Muscle layer of duodenum (tissue), 2 donors: ENCODE measurements at regions not wholly inside any gene's neighbourhood (a gene's known extent, or its start where the extent isn't known, plus 50 kb on each side); places are given as distances from the start of the nearest gene placed in this dataset.

Experiments used
- H3K27ac ChIP-seq: one replicate; pipeline ENCODE4 v1.7.0; 2013; ENCODE audit warnings: mild to moderate bottlenecking, low read length
- H3K27me3 ChIP-seq: one replicate; pipeline ENCODE4 v1.7.0; 2013; ENCODE audit warnings: low read depth, mild to moderate bottlenecking, control low read depth, low read length
- H3K36me3 ChIP-seq, 2 donors: one replicate each; pipeline ENCODE4 v1.7.0; 2013; ENCODE audit warnings: low read length in 2 of 2, control low read depth in 1 of 2, mild to moderate bottlenecking in 1 of 2; ENCODE audit not compliant: insufficient read depth in 2 of 2, control insufficient read depth in 1 of 2
- H3K4me1 ChIP-seq, 2 donors: one replicate each; pipeline ENCODE4 v1.7.0; 2013; ENCODE audit warnings: low read length in 2 of 2, mild to moderate bottlenecking in 2 of 2, control low read depth in 1 of 2, moderate library complexity in 1 of 2; ENCODE audit not compliant: insufficient read depth in 2 of 2, control insufficient read depth in 1 of 2
- H3K4me3 ChIP-seq, 2 donors: one replicate each; pipeline ENCODE4 v1.7.0; 2013; ENCODE audit warnings: low read length in 2 of 2, low read depth in 1 of 2, mild to moderate bottlenecking in 1 of 2
- H3K9me3 ChIP-seq, 2 donors: one replicate each; pipeline ENCODE4 v1.7.0; 2013; ENCODE audit warnings: low read length in 2 of 2, control low read depth in 1 of 2, mild to moderate bottlenecking in 1 of 2; ENCODE audit not compliant: control insufficient read depth in 1 of 2
- donor health status: healthy.

DNA sequence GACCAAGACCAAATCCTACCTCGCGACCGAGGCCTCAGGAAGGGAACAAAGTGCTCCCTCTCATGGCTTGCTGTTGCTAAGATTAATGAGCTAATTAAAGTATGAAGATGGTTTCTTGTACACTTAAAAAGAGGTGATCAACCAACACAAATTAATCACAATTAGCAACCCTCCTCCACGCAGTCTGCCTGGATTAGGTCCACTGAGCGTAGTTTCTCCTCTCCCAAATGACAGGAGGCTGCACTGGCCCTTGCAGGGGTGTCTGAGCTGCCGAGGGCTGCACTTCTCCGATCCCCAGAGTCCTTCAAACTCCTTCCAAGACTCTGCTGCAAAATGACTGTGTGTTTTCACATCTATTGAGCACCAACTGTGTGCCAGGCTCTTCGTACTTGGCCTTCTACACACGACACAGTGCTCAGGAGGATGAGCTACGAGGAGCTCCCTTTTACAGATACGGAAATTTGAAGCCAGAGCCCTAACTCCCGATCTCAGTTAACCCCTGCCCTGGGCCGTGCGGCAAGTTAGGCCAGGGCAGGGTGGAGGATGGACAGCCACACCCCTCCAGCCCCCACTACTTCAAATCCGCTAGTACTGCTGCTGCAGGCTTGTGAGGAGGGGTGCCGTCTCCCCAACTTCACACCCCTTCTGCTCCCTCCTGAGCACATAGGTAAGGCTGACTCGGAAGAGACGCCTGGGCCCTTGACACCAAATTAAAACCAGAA, 101.0 kb upstream of the LINGO1 start:
- Histone ChIP-seq H3K27ac (no peak overlapping the region), H3K27me3 (no peaks in the 10 kb centered on the region), H3K4me3 (no peak overlapping the region), H3K4me1 (no peaks in the 10 kb centered on the region), H3K9me3 (no peaks in the 10 kb centered on the region), H3K36me3 (no peaks in the 10 kb centered on the region)

DNA sequence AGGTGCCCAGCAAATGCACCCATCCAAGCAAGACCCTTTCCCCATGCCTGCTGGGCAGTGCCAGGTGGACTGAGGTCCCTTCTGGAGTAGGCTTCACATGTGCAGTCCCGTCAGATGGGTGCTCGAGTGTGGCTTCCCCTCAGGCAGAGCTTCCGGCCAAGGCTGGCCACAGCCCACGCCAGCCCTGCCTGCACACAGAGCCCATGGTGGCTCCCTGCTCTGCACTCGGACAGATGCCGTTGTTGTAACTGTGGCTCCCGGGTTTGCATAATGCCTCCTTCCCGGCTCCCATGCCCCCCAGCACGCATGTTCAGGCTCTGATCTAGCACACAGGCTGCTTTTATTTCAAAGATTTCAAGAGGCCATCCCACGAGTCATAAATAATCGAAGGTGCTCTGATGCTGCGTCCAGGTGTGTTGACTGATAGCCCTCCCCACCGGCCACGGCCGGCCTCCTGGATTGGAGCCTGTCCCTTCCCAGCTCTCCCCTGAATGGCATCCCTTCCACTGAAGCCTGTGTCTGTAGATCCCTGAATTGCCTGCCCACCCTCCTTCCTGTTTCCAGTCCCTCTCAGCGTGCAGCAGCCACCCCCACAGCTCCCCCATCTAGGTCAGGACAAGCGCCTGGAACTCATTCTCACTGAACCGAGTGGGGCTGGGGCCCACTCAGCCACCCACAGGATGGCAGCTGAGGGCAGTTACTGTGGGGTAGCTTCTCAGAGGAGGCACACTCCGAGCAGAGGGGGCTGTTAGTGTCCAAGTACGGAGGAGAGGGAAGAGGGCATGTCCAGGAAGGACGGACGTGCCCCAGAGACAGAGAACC, 100.0 kb upstream of the LINGO1 start:
- no peaks in the 10 kb centered on the region for H3K9me3 ChIP-seq
- no peaks in the 10 kb centered on the region for H3K4me1 ChIP-seq
- no peaks in the 10 kb centered on the region for H3K36me3 ChIP-seq
- no peak overlapping the region for H3K27ac ChIP-seq
- H3K4me3 ChIP-seq: no peak overlapping the region
- no peaks in the 10 kb centered on the region for H3K27me3 ChIP-seq

DNA sequence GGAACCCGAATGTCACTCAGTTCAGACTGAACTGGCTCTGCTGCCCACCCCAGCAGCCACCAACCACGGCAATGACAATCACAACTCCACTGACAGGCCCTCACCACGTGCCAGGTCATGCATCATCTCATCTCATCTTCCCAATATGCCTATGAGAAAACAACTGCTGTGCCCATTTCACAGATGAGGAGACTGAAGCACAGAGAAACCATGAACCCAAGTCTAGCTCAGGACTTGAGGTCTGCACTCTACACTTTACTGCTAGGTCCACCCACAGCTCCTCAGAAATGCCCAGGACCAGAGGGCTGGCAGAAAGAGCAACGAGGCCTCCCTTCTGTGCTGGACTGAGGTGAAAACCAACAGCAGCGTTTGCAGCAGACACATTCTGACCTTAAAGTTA, 99.2 kb upstream of the LINGO1 start:
- Histone ChIP-seq H3K27me3 (no peaks in the 10 kb centered on the region), H3K4me3 (no peak overlapping the region), H3K36me3 (no peaks in the 10 kb centered on the region), H3K9me3 (no peaks in the 10 kb centered on the region), H3K27ac (no peak overlapping the region), H3K4me1 (no peaks in the 10 kb centered on the region)

DNA sequence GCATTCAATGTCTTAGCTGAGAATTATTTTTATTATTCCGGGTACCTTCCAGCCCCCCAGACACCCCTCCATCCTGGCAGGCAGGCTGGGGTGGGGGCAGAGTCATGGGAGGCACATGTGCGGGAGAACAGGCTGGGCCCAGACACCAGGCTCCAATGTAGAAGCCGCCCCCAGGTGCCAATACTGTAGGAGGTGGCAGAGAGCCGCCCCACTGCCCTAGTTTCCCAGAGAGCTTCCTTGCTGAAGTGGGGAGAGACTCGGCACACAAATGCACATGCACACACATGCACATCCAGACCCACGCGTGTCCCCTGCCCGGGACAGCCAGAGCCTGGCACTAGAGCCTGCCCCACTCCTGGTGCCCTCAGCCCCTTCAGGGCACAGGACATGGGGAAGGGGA, 98.4 kb upstream of the LINGO1 start:
- H3K27ac ChIP-seq: no peak overlapping the region
- no peaks in the 10 kb centered on the region for H3K36me3 ChIP-seq
- no peaks in the 10 kb centered on the region for H3K27me3 ChIP-seq
- no peaks in the 10 kb centered on the region for H3K4me1 ChIP-seq
- no peak overlapping the region for H3K4me3 ChIP-seq
- H3K9me3 ChIP-seq: no peaks in the 10 kb centered on the region

DNA sequence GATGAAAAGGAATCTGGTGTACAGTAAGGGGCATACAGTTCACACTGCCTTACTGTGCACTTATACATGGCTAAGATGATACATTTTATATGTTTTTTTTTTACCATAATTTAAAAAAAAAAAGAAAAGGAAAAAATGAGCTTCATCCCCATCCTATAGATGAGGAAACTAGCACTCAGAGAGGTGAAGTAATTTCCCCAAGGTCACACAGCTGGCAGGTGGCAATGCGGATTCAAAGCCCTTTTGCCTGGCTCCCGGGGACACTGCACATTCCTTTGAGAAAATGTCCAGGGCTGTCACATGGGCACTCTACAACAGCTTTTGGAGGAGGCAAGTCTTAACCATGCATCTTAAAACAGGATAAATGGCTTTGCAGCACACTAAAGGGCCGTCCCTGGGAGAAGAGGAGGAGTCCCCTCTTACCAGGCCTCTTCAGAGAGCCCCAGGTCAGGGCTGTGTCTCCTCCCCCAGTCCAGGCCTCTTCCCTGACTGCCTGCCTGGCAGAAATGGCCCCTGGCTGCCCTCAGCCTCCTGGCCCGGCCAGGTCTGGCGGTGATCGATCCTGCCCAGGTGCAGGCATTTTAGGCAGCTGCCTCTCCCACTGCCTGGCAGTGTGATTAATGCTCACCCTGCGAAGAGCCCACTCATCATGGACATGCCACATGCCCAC, 95.1 kb upstream of the LINGO1 start:
- no peak overlapping the region for H3K27ac ChIP-seq
- H3K9me3 ChIP-seq: no peaks in the 10 kb centered on the region
- H3K4me3 ChIP-seq: no peak overlapping the region
- H3K4me1 ChIP-seq: no peaks in the 10 kb centered on the region
- H3K36me3 ChIP-seq: no peaks in the 10 kb centered on the region
- H3K27me3 ChIP-seq: no peaks in the 10 kb centered on the region

DNA sequence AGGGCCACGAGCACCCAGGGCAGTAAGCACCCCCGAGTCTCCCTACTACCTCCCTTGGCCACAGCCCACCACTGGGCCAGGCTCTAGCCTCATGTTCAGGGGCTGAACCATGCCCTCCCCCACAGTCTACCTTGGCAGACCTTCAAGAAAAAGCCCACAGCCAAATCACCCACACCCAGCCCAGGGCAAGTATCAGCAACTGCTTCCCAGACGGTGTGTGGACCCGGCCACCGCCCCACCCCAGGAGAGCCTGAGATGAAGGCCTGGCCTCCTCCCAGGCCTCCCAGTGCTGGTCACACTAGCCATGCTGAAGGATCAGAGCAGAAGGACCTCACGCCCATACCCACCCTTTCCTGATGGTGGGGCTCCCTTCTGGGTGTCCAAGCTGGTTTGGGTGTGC, 92.0 kb upstream of the LINGO1 start:
- Histone ChIP-seq H3K27ac (no peak overlapping the region), H3K27me3 (no peaks in the 10 kb centered on the region), H3K36me3 (no peaks in the 10 kb centered on the region), H3K9me3 (no peaks in the 10 kb centered on the region), H3K4me1 (no peaks in the 10 kb centered on the region), H3K4me3 (no peak overlapping the region)

DNA sequence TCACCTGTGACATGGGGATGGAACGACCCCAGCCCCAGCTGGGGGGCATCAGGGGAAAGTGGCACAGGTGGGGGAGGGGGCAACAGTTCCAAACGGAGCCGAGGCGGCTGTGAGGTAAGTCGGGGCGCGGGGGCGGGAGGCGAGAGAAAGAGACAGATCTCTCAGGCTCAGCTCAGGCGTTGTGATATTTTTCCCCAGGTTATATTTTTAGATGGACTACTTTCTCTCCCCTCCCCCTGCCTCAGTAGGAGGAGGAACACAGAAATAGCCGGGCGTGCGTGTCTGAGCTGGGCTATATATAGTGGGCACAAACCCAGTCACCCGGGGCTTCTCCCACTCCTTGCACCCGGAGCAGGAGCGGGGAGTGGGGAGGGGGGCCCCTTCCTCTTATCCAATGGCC, 91.0 kb upstream of the LINGO1 start:
- no peaks in the 10 kb centered on the region for H3K36me3 ChIP-seq
- no peaks in the 10 kb centered on the region for H3K4me1 ChIP-seq
- H3K9me3 ChIP-seq: no peaks in the 10 kb centered on the region
- no peak overlapping the region for H3K4me3 ChIP-seq
- no peak overlapping the region for H3K27ac ChIP-seq
- no peaks in the 10 kb centered on the region for H3K27me3 ChIP-seq

DNA sequence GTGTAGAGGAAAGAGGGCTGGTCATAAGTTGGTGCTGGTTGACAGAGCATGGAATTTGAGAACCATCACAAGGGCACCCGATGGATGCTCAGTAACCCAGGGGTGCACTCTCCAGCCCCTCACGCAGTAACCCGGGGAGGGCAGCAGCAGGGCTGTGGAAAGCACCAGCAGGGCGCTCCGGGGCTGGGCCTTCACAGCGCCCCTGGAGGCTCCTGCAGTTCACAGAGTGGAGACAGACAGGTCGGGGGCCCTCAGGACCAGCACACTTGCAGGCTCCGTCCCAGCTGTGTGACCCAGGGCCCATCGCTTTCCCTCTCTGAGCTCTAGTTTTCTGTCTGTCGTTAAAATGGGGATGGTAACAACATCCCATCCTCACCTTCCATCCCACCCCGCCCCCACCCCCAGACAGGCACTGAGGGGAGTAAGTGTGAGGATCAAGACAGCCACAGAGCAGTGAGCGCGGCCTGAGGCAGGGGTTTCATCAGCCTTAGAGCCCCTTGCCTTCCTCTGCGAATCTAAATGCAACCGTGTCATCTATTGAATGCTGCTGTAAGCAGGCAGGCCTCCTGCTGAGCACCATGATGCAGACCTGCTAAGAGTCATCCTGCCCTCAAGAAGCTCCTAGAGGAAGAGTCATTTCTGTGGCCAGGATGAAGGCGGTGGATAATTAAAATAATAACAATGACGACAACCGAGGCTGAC, 90.2 kb upstream of the LINGO1 start:
- Histone ChIP-seq H3K27me3 (no peaks in the 10 kb centered on the region), H3K27ac (no peak overlapping the region), H3K4me3 (no peak overlapping the region)

DNA sequence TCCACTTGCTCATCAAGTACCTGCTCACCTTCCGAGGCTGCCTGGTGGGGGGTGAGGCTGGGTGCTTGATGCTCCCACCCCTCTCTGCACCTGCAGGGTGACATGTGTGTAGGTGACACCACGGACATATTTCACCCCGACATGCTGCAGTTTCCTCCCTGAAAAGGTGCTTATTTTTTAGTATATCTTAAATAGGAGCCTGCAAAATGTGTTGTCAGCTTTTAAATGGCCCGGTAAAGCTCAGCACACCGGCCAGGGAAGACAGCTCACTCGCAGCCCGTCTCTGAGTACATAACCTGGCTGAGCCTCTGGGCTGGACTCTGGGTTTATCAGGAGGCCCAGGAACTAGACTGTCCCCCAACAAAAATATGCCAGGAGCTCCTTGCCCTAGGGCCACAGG, 89.3 kb upstream of the LINGO1 start:
- Histone ChIP-seq H3K4me3 (no peak overlapping the region), H3K4me1 (peaks cover 0 to 6% of the 10 kb centered on the region in 2 donors), H3K27me3 (no peaks in the 10 kb centered on the region), H3K9me3 (no peaks in the 10 kb centered on the region), H3K27ac (no peak overlapping the region), H3K36me3 (no peaks in the 10 kb centered on the region)

More for the DNA sequence above, 90.2 kb upstream of the LINGO1 start:
- Histone ChIP-seq H3K36me3 (no peaks in the 10 kb centered on the region), H3K9me3 (no peaks in the 10 kb centered on the region), H3K4me1 (no peaks in the 10 kb centered on the region)

DNA sequence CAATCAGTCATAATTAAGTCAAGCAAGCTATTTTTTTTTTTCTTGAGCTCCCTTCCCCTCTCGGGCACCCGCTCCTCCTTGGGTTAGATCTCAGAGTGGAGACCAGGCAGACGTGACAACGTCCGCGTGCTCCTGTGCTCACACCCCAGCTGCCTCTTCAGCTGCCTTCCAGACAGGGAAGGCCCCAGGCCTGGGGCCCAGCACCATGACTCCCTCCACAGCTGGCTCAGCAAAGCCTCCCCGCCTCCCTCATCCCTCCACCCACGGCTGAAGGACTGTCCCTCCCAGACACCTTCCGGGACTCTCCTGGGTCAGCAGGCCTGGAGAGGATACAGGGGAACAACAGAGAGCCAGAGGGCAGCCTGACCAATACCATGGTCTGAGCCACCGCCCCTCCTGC, 87.9 kb upstream of the LINGO1 start:
- H3K4me1 ChIP-seq: peaks cover 0 to 6% of the 10 kb centered on the region in 2 donors
- no peaks in the 10 kb centered on the region for H3K27me3 ChIP-seq
- no peaks in the 10 kb centered on the region for H3K9me3 ChIP-seq
- H3K4me3 ChIP-seq: no peak overlapping the region
- no peak overlapping the region for H3K27ac ChIP-seq
- H3K36me3 ChIP-seq: no peaks in the 10 kb centered on the region

DNA sequence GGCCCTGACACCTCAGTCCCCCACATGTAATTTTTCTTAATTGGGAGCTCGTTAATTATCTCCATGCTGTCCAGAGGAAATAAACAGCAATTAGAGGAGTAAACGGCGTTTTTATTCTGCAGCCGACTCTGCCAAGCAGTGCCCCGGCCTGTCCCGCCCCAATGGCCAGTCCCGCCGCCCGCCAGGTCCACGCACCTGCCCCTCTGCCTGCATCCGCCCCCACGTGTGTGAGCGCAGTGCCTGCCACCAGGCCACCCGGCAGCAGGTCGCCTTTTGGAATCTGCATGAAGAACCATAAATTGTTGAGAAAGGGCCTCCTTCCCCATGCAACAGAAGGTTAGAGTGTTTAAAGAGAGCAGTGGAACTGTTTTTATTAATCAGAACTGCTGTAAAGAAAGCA, 87.5 kb upstream of the LINGO1 start:
- Histone ChIP-seq H3K9me3 (no peaks in the 10 kb centered on the region), H3K4me3 (no peak overlapping the region), H3K36me3 (no peaks in the 10 kb centered on the region), H3K27me3 (no peaks in the 10 kb centered on the region), H3K4me1 (peaks cover 0 to 6% of the 10 kb centered on the region in 2 donors), H3K27ac (no peak overlapping the region)
